ENCODE measurements at regions not wholly inside any gene's neighbourhood (a gene's known extent, or its start where the extent isn't known, plus 50 kb on each side); places are given as distances from the start of the nearest gene placed in this dataset.

DNA sequence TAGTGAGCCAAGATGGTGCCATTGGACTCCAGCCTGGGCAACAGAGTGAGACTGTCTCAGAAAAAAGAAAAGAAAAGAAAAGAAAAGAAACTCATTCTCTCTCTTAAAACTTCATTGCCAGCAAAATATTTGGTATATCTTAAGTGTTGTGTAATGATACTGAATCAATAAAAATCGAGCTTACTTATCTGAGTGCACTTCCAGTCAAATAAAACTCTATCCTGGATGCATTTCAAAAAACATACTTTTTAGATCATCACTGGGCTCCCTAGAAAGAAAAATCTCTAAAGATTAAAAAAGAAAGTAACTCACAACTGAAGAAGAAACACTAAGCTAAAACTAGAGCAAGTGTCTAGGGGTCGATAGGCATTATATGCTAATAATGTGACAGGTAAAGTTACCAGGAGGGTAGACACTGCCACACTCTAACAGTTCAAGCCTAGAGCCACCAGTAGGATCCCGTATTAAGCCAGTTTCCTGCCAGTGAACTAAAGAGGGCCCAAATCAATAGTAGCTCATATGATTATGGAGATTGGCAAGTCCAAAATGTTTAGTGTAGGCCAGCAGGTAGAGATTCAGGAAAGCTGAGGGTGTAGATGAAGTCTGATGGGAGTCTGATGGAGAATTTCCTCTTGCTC lies 242.1 kb upstream of the CYRIA start:
- TF ChIP-seq, protein P1, sequence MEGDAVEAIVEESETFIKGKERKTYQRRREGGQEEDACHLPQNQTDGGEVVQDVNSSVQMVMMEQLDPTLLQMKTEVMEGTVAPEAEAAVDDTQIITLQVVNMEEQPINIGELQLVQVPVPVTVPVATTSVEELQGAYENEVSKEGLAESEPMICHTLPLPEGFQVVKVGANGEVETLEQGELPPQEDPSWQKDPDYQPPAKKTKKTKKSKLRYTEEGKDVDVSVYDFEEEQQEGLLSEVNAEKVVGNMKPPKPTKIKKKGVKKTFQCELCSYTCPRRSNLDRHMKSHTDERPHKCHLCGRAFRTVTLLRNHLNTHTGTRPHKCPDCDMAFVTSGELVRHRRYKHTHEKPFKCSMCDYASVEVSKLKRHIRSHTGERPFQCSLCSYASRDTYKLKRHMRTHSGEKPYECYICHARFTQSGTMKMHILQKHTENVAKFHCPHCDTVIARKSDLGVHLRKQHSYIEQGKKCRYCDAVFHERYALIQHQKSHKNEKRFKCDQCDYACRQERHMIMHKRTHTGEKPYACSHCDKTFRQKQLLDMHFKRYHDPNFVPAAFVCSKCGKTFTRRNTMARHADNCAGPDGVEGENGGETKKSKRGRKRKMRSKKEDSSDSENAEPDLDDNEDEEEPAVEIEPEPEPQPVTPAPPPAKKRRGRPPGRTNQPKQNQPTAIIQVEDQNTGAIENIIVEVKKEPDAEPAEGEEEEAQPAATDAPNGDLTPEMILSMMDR (IDR thresholded peaks at IDR 0.05), result no peak
- TF ChIP-seq POLR2A (IDR thresholded peaks at IDR 0.05), result no peak

Data from suprapubic skin (tissue), 3 donors.